ENCODE measurements at regions not wholly inside any gene's neighbourhood (a gene's known extent, or its start where the extent isn't known, plus 50 kb on each side); places are given as distances from the start of the nearest gene placed in this dataset.
"Not testable (repeated sequence)": the region's sequence is repeated elsewhere in the genome, so short reads cannot be mapped to it uniquely, and the experiment has no call there.

- not testable (repeated sequence) for DNase-seq
Observed at GRCh38 chr4:121616449-121616848, 80.3 kb downstream of the ANXA5 start.

- no peak for DNase-seq
Observed at GRCh38 chr4:121614101-121614500, 82.7 kb downstream of the ANXA5 start.

- no peak for DNase-seq
Observed at GRCh38 chr4:121599049-121599448, 97.7 kb downstream of the ANXA5 start.

- DNase-seq, result no peak
Observed at GRCh38 chr4:121597346-121597934, 99.3 kb downstream of the ANXA5 start.

- no peak for DNase-seq
Observed at GRCh38 chr4:121594796-121595526, 101.8 kb downstream of the ANXA5 start.

GRCh38 chr4:121593760-121594159, 103.0 kb downstream of the ANXA5 start:
- no peak for DNase-seq

GRCh38 chr4:121592257-121592656, 104.5 kb downstream of the ANXA5 start:
- not testable (repeated sequence) for DNase-seq

- DNase-seq, result no peak
Observed at GRCh38 chr4:121584836-121585235, 111.9 kb downstream of the ANXA5 start.

GRCh38 chr4:121583396-121583795, 113.4 kb downstream of the ANXA5 start:
- no peak for DNase-seq

GRCh38 chr4:121582296-121582695, 114.5 kb downstream of the ANXA5 start:
- no peak for DNase-seq

GRCh38 chr4:121575392-121575791, 121.4 kb downstream of the ANXA5 start:
- DNase-seq, result not testable (repeated sequence)

- no peak for DNase-seq
Observed at GRCh38 chr4:121574618-121575017, 122.2 kb downstream of the ANXA5 start.

GRCh38 chr4:121567748-121568147, 129.0 kb downstream of the ANXA5 start:
- DNase-seq, result no peak

GRCh38 chr4:121564840-121565375, 131.9 kb downstream of the ANXA5 start:
- no peak for DNase-seq

GRCh38 chr4:121562811-121563210, 134.0 kb downstream of the ANXA5 start:
- DNase-seq, result no peak

GRCh38 chr4:121555315-121556107, 141.3 kb downstream of the ANXA5 start:
- DNase-seq, result no peak

GRCh38 chr4:121554382-121554781, 142.4 kb downstream of the ANXA5 start:
- no peak for DNase-seq

GRCh38 chr4:121551881-121552280, 144.9 kb downstream of the ANXA5 start:
- peak; percentile 11 for DNase-seq

- DNase-seq, result no peak
Observed at GRCh38 chr4:121551271-121551670, 145.5 kb downstream of the ANXA5 start.

- DNase-seq, result no peak
Observed at GRCh38 chr4:121541696-121542095, 155.1 kb downstream of the ANXA5 start.

GRCh38 chr4:121535351-121535750, 154.5 kb upstream of the QRFPR start:
- no peak for DNase-seq

GRCh38 chr4:121534187-121534586, 153.4 kb upstream of the QRFPR start:
- no peak for DNase-seq

GRCh38 chr4:121526509-121526908, 145.7 kb upstream of the QRFPR start:
- DNase-seq, result no peak

All from NCI-H1105 treated with DMSO at 0.1 percent for 48 hours (cell line).